HG03457 (cell line): ENCODE measurements at regions not wholly inside any gene's neighbourhood (a gene's known extent, or its start where the extent isn't known, plus 50 kb on each side); places are given as distances from the start of the nearest gene placed in this dataset.
"Not testable (repeated sequence)": the region's sequence is repeated elsewhere in the genome, so short reads cannot be mapped to it uniquely, and the experiment has no call there.

Experiments used
- ATAC-seq: cut with Tn5 transposase; IDR thresholded peaks from one replicate; pipeline ENCODE4 v1.9.1; 2021; ENCODE audit warnings: moderate number of reproducible peaks; ENCODE audit not compliant: unreplicated experiment

- ATAC-seq: no peak
These were observed 499.8 kb downstream of the IRS1 start for GRCh38 chr2:226299771-226300170.

GRCh38 chr2:226295681-226296080, 503.9 kb downstream of the IRS1 start:
- no peak for ATAC-seq

- ATAC-seq: no peak
These were observed 504.5 kb downstream of the IRS1 start for GRCh38 chr2:226295123-226295522.

GRCh38 chr2:226291281-226291680, 508.3 kb downstream of the IRS1 start:
- not testable (repeated sequence) for ATAC-seq

GRCh38 chr2:226286916-226287315, 512.7 kb downstream of the IRS1 start:
- ATAC-seq: no peak

GRCh38 chr2:226283796-226284195, 515.8 kb downstream of the IRS1 start:
- ATAC-seq: no peak

GRCh38 chr2:226282151-226282550, 517.5 kb downstream of the IRS1 start:
- no peak for ATAC-seq

- not testable (repeated sequence) for ATAC-seq
These were observed 519.5 kb downstream of the IRS1 start for GRCh38 chr2:226280136-226280535.

- no peak for ATAC-seq
These were observed 524.4 kb downstream of the IRS1 start for GRCh38 chr2:226275215-226275614.

GRCh38 chr2:226274143-226274542, 525.5 kb downstream of the IRS1 start:
- ATAC-seq: no peak

- no peak for ATAC-seq
These were observed 526.2 kb downstream of the IRS1 start for GRCh38 chr2:226273440-226273839.

GRCh38 chr2:226272435-226272834, 527.2 kb downstream of the IRS1 start:
- no peak for ATAC-seq

- ATAC-seq: no peak
These were observed 529.1 kb downstream of the IRS1 start for GRCh38 chr2:226270285-226271058.

GRCh38 chr2:226267516-226268289, 531.9 kb downstream of the IRS1 start:
- no peak for ATAC-seq

- ATAC-seq: no peak
These were observed 542.8 kb downstream of the IRS1 start for GRCh38 chr2:226256709-226257376.

GRCh38 chr2:226256237-226256636, 543.4 kb downstream of the IRS1 start:
- no peak for ATAC-seq

GRCh38 chr2:226251661-226252060, 548.0 kb downstream of the IRS1 start:
- ATAC-seq: no peak

GRCh38 chr2:226247289-226248275, 552.0 kb downstream of the IRS1 start:
- ATAC-seq: no peak

GRCh38 chr2:226234187-226234586, 565.4 kb downstream of the IRS1 start:
- ATAC-seq: no peak

GRCh38 chr2:226233388-226233787, 566.2 kb downstream of the IRS1 start:
- ATAC-seq: no peak
